HG02759 (cell line): ENCODE measurements at regions not wholly inside any gene's neighbourhood (a gene's known extent, or its start where the extent isn't known, plus 50 kb on each side); places are given as distances from the start of the nearest gene placed in this dataset.
"Not testable (repeated sequence)": the region's sequence is repeated elsewhere in the genome, so short reads cannot be mapped to it uniquely, and the experiment has no call there.

Experiments
- ATAC-seq: cut with Tn5 transposase; IDR thresholded peaks from one replicate; pipeline ENCODE4 v1.9.1; 2021; ENCODE audit warnings: mild to moderate bottlenecking, moderate library complexity; ENCODE audit not compliant: unreplicated experiment

DNA sequence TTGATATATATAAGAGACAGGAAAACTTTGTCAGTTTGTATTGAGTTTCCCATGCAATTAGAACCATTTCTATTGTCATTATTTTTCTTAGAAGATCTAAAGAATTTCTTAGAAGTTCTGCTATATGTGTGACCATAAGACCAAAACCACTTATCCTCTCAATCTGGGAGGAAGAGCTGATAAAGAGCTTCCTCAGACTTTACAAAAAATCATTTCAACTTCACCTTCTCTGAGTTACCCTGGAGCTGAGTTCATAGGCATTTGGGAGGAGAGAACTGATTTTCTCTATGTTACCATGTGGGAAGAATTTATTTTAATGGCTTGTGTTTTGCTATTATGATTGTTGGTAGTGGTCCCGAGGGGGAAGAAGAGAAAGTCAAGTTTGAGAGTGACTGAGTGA is 329.3 kb downstream of the GPD2 start:
- ATAC-seq, result no peak

DNA sequence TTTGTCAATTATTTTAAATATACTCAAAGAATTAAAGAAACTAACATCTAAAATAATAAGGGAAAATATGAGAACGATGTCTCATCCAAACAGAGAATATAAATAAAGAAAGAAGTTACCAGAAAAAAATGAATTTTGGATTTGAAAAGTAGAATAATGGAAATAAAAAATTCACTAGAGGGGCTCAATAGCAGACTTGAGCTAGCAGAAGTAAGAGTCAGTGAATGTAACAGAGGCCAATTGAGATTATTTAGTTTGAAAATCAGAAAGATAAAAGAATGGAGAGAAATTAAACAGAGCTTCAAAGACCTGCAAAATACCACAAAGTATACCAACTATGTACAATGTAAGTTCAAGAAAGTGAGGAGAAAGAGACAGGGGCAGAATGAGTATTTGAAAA is 333.6 kb downstream of the GPD2 start:
- no peak for ATAC-seq

DNA sequence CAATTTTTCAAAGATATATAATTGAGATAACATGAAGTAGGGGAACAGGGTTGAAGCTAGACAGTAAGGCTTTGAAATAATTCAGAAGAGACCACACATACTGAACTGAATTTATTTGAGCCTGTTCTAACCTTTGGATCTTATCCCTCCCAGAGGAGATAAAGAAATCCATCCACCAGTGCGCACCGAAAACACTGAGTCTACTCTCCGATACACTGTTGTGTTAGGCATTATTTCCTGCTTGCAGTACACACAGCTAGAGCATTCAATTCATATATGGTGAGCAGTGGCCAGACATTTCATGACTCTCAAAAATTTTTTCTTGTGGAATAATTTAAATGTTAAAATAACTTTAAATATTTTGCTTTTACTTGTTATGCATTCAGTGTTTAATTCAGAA is 342.7 kb downstream of the GPD2 start:
- no peak for ATAC-seq

DNA sequence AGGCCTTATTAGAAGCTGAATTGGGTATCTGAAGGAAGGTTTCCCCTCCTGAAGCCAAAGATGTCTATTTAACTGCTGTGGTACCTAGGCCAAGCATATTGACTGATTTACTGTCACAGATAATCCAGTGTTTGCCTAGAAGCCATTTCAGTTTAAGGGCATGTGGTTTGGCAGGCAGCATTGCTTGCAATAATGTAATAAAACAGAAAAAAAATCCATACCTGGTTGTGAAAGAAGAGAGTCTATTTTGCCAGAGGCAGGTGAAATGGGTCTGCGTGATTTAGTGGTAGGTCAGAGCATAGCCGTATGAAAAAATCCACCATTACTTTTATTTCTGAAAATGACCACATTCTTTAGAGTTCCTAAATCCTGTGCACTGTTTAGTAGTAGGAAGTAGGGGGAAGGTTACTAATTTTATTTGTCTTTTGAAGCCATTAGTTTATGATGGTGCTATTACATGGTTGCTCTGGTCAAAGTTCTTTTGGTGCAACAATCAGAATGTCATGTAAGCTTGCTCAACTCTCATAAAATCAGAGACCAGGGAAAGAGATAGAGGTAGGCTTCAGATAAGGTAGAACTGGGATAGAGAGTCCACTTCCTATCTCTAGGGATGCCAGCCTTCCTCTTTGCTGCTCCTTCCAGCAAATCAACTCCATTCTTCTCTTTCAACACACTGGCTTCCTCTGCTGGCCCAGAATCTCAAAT is 343.4 kb downstream of the GPD2 start:
- ATAC-seq, result no peak

DNA sequence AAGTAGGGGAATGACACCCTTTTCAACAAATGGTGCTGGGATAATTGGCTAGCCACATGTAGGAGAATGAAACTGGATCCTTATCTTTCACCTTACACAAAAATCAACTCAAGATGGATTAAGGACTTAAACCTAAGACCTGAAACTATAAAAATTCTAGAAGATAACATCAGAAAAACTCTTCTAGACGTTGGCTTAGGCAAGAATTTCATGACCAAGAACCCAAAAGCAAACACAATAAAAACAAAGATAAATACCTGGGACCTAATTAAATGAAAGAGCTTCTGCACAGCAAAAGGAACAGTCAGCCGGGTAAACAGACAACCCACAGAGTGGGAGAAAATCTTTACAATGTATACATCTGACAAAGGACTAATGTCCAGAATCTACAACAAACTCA is 345.5 kb downstream of the GPD2 start:
- not testable (repeated sequence) for ATAC-seq

DNA sequence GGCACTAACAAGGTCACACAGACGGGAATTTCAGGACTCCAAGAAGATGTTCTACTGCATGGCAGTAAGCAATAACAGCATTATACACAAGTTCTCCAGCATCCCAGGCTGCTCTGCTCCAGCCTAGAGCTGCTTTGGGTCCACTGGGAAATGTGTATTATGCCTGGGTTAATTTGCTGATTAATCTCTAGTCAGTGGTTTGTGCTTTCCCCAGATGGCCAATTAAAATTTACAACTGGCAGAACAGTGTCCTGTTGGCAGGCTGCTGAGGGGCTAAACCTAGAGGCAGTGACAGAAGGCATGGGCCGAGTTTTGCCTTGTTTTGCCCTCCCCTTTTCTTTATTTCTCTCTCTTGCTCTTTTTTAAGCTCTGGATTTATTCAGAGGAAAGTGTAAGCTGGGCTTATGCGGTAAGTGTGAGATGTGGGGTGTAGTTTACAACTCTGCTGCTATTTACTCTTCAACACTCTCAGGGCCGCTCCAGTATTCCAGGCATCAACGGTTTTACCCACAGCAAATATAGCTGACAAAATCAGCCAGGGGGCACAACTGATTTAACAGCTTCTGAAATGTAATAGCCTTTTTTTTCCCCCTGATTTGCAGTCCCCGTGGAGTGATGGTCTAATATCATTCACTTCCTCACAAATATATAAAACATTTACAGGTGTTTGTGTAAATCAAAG is 348.0 kb downstream of the GPD2 start:
- no peak for ATAC-seq

DNA sequence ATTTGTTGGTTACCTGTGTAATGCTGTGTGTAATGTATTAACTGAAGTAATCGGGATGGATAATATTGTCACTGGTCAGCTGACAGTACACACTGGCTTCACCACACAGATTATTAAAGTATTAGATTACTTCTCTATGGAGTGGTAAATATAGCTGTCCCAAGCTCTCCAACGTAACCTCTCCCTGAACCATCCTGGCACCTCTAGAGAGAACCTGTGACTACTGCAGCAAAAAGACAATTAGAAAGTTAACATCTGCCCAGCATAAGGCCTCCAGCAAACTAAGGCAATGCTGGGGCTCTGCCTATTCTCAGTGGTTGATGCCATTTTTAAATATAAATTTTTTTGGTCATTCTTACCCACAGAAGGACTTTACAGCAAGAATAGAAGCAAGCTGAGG is 351.3 kb downstream of the GPD2 start:
- ATAC-seq, result no peak

DNA sequence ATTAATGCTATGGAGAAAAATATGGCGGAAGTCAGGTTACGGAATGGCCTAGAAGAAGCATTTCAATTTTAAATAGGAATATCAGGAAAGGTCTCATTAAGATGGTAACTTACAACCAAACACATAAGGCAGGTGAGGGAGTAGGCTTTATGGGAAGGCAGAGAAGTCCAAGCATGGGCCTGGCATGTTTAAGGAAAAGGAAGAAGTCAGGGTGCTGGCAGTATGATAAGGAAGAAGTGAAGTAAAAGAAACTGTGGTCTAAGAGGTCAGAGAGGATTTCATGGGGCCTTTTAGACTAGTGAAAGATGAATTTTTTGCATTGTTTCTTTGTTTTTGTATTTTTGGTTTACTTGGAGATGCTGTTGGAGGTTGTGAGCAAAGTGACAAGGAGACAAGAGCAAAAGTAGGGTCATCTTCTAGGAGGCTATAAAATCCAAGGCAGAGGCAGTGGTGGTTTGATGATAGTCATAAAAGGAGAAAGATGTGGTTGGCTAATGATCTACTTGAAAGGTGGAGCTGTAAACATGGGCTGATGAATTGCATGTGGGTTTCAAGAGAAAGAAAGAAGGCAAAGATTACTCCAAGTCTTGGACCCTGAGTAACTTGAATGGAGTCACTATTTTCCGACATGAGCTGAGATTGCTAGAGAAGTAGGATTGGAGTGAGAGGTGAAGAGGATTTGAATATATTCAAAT is 354.3 kb downstream of the GPD2 start:
- no peak for ATAC-seq

DNA sequence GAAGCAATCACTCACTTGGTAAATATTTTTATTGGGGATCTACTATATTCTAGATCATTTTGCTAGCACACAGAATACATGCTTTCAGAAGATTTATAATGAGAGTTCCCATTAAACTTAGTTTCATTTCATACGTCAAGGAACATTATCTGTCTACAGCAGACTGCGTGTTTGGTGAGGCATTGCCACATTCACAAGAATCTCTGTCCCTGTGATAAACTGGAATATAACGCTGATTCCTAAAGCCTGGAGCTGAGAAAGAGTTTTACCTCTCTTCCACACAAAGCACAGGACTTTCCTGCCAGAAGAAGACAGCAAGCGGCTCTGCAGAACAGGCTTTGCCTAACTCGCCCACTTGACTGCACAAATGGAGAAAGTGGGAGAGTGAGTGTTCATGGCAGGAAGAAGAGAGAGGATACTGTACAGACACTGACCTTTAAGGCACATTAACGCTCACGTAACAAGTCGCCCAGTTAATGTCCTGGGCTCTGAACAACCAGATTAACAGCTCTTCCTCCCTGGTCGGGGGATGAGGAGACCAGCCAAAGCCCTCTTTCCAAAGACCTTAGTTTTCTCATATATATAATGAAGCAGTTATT is 356.2 kb downstream of the GPD2 start:
- no peak for ATAC-seq

DNA sequence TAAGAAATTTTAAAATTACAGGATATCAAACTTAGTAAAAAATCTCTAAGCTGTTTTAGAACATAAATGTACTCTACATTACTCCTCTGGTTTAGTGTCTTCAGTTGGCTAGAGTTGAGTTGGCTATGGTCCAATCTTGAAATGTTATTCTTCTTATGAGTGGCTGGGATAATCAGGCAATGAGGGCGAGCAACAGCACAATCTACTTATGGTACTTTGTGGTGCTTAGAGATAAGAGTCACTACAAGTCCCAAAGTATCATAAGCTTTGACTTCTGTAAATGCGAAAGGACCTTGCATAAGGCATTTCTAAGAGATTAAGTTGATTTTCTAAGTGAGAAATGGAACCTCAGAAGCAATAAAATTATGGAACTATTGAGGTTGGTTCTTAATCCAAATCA is 361.7 kb downstream of the GPD2 start:
- no peak for ATAC-seq

DNA sequence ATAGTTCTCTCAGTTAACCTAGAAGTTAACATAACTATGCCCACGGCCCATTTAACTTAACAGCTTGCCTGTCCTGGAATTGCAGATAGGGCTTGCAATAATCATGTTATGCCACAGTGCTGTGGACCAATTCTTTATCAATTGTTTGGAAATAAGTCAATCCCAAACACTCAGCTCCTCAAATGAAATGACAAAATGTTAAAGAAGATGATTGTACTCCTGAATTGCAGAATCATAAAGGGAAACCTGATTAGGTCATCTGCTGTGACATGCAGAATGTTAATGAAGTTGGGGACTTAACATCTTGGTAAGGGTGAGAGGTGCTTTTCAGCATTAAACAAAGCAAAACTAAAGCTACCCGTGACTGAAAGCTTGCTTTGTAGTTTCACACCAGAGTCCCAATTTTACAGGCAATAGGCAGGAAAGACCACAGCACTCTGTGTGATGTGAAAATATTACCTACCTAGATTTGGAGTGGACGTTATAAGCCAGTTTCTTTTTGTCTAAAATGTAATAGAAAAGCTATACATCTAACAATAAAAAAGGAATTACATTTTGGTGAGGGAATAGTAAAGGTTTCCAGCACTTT is 364.0 kb downstream of the GPD2 start:
- ATAC-seq, result no peak

DNA sequence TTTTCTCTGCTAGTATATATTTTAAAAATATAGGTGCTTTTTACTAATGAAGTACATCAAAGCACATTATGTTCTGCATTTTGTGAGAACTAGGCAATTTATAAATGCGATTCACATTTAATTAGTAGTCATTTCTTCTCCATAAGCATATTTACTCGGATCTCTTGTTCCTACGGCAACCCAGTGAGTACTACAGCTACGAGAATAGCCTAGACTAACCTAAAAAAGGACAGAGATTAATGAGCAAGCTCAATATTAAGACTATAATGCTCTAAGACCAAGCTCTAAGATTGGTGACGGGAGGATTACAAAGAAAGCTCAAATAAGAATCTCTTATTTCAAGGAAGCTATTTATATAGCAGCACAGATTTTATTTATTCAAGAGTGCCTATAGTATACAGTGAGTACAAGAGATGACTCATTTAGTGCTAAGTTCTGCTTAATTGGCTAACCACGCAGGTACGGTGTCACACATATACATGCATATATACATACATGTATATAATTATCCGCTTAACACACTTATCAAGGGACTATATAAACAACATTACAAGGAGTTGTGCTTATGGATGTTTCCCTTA is 364.7 kb downstream of the GPD2 start:
- no peak for ATAC-seq

DNA sequence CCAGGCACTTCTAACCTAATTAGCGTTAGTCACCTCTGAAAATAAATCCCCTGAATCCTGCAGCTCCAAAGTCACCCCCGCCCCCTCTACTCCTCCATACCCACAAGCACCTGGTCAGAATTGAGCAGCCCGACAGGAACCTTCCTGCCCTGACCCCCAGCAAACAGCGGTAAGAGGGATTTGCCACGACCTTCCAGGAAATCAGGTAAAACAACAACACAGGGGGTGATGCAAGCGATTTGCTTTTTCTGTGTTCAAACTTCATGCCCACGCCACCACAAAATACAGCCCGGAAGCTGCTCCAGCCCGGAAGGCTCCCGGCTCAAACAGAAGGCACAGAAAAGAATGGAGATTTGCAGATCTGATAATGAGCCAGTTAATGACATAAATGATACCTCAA is 367.1 kb downstream of the GPD2 start:
- no peak for ATAC-seq

DNA sequence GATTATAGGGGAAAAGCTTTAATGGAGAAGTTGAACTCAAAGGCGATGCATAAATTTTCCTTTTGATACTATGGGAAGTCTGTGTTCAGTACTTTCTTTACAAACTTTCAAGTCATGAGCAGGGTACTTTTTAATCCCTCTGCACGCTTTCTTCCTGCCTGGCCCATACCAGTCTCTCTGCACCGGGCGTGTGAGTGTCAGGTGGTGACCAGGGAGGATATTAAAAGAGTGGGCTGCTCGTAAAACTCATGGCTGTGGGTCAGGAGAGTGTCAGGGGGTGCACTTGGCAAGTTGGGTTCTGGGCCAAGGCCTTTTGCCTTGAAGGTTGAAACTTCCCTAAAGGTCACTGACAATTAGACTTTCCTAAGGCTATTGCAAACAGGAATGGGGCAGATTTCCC is 367.8 kb downstream of the GPD2 start:
- no peak for ATAC-seq

DNA sequence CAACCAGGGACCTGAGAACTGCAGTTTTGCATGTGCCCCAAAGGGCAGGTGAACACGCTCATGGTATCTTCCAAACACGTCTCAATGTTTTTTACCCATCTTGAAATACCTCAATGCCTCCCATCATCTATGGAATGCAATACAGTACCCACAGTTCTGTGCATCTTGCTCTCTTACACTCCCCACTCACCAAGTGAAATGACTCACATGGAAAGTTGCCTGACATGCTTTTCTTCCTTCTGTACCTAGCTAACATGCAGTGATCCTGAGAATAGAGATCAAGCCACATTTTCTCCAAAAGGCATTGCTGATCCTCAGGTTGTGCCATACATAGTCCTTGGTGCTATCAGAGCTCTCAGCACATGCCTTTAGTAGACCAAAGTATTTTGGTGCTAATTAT is 373.9 kb downstream of the GPD2 start:
- no peak for ATAC-seq

DNA sequence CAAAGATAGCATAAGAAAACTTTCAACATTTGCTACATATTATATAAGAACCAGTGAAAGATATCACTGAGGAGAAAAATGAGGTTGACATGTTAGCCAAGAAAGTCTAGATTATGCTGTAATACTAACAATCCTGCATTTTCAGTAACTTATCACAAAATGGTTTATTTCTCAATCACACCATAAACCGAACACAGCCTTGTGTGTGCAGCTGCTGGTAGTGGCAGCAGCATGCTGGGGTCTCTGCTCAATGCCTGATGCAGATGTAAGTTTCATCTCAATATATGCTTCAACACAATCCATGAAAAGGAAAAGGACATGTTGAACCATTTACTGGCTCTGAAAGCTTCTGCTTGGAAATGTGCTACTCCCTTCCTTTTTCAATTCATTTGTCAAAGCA is 376.3 kb downstream of the GPD2 start:
- ATAC-seq, result no peak

DNA sequence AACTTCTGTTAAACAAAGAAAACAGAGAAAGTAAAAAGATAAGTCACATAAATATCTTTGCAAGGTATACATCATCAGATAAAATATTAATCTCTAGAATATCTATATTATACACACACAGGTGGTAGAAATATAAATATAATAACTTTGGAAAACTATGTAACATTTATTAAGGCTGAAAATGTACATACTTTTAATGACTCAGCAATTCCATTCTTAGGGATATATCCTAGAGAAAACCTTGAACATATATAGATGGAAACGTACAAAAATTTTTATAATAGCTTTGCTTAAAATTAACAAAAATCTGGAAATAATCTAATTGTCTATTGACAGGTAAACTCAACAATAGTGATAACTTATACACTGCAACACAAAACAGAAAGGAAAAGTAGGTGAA is 381.3 kb downstream of the GPD2 start:
- ATAC-seq, result no peak

DNA sequence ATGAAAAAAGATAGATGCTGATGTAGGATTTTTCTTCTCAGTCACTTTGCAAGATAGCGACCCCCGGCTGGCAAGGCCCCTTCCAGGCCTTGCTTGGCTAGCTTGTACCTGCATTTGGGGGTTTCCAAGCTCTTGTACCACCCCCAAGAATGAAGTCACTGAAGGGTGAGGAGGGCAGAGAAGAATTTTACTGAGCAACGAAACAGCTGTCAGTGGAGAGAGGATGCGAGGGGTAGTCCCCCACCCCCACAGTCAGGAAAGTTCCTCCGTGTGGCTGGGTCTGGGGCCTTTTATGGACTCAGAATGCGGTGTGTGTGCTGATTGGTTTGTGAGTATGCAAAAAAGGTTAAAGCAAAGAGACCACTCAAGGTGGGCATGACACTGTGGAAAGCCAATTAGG is 382.0 kb downstream of the GPD2 start:
- no peak for ATAC-seq

DNA sequence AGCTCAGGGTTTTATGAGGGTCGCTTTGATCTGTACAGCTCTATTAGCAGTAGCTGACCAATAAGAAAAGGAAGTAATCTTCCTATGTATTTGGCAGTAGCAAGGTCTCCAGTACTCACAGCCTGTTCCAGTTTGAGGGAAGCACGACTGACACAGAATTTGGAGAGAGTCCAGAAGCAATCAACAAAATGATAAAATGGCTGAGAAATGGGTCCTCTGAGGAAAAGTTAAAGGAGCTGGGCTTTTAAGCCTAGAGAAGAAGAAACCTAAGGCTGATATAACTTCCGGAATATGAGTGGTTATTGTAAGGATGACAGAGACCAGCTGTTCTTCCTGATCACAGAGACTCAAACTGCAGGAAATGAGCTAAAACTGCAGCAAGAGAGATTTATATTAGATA is 382.8 kb downstream of the GPD2 start:
- ATAC-seq, result no peak

DNA sequence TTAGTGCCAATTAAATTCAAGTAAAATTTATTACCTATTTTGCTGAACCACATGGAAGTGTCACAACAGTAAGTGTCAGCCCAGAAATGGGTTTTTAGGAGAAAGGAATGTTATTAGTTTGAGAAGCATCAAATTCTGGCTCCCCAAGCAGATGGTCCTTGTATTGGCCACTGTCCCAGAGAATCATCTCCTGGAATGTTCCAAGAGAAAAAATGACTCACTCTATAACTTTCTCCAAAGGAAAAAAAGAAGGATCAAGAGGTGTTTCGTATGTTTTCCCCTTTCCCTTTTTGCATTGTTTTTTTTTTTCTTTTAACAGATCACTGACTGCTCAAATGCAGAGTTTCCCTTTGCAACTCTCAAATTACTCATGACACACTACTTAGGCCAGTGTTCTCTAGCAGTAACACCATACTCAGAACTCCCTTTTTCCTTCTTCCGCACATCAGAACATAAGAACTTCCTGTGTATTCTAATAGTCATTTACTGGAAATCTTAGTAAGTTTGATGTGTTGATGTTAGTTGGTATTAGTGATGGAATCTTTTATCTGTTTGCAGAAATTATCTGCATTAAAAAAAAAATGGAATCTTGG is 390.3 kb downstream of the GPD2 start:
- no peak for ATAC-seq

DNA sequence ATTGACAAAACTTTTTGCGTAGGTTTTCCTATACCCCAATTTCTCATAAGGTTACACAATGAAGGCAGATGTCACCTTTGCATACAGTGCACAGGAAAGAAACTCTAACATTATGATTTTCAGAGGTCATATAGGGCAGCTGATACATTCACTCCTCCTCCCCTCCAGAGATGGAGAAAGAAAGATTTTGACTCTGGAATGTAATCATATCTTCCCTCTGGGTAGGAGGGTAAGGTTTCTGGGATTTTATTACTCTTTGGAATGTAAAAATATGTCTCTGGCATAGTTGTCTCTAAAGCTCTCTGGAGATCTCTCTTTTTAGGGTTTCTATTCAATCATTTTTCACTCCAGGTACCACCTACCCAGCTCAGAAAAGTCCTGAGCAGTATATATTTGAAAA is 398.3 kb downstream of the GPD2 start:
- no peak for ATAC-seq
